ENCODE measurements at regions not wholly inside any gene's neighbourhood (a gene's known extent, or its start where the extent isn't known, plus 50 kb on each side); places are given as distances from the start of the nearest gene placed in this dataset.
"Not testable (repeated sequence)": the region's sequence is repeated elsewhere in the genome, so short reads cannot be mapped to it uniquely, and the experiment has no call there.

DNA sequence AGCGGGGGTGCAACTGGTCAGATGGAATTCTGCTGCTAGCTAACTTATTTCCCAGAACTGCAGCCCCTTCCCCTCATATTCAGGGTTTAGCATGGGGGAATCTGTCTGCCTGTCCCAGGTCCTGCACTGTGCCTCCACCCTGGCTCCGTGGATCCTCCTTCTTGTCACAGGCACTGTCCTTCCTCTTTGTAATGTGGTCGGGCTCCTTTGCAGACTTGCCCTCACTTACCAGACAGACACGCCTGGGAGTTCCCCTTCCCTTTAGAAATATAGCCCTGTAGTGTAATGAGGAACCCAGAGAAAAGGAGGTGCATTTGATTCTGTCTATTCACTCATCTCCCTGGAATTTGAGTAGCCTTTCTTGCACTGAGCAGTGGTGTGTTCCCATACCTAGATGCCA, 108.7 kb downstream of the TRIM43 start:
- no peaks in the 10 kb centered on the region for H3K4me1 ChIP-seq (ENCODE audit: insufficient read depth, low read length)

DNA sequence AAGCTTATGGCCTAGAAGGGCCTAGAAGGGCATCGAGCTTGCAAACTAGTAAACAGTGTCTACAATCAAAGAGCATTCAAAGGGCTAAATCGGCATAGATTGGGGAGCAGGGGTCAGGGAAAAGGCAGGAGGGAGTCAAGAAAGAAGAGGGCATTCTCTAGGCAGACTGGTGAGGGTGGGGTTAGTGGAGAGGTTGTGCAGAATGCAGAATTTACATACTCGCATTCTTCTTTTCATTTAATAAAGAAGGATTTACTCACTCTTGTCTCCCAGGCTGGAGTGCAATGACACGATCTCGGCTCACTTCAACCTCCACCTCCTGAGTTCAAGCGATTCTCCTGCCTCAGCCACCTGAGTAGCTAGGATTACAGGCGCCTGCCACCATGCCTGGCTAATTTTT, 110.7 kb downstream of the TRIM43 start:
- Histone ChIP-seq H3K36me3 (ENCODE audit: insufficient read depth, low read length) (no peaks in the 10 kb centered on the region), H3K9me3 (ENCODE audit: control insufficient read depth, insufficient read depth, low read length) (no peaks in the 10 kb centered on the region), H3K9ac (ENCODE audit: low read depth, low read length) (no peak overlapping the region), H3K4me1 (ENCODE audit: insufficient read depth, low read length) (no peaks in the 10 kb centered on the region)

More for the DNA sequence above, 108.7 kb downstream of the TRIM43 start:
- Histone ChIP-seq H3K9me3 (ENCODE audit: control insufficient read depth, insufficient read depth, low read length) (no peaks in the 10 kb centered on the region), H3K36me3 (ENCODE audit: insufficient read depth, low read length) (no peaks in the 10 kb centered on the region), H3K9ac (ENCODE audit: low read depth, low read length) (no peak overlapping the region)

DNA sequence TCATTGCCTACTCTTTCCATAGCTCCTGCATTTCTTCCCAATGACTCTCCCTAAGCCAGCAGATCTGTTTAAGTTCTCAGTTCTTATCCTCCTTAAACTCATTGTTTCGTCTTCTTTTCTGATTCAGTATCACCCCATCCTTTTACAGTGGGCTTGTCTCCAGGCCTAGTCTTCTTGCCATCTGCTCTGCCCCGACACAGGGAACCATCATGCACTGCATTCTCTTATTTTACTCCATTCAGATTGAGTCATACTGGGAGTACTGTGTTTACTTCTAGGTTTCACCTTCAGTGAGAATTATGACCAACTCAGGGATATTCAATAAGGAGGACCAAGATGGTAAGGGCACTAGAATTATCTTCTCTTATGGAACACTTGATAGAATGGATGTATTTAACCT, 115.4 kb downstream of the TRIM43 start:
- not testable (repeated sequence) for H3K9me3 ChIP-seq (ENCODE audit: control insufficient read depth, insufficient read depth, low read length); H3K4me1 ChIP-seq (ENCODE audit: insufficient read depth, low read length); H3K9ac ChIP-seq (ENCODE audit: low read depth, low read length); H3K36me3 ChIP-seq (ENCODE audit: insufficient read depth, low read length)

DNA sequence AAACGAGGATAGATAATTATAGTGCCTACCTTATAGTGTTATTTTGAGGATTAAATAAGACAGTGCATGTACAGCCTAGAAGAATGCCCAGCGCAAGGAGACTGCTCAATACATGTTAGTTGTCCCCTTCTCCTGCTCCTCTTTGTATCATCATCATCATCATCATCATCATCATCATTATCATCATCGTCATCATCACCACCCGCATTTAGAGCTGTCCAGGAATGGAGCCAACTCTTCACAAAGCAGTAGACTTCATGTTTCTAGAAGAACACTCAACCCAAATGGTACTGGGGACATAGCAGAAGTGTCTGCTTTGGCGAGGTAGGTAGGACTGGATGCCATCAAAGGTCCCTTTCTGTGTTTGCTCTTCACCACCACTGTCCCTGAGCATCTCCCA, 116.0 kb downstream of the TRIM43 start:
- no peaks in the 10 kb centered on the region for H3K36me3 ChIP-seq (ENCODE audit: insufficient read depth, low read length)

DNA sequence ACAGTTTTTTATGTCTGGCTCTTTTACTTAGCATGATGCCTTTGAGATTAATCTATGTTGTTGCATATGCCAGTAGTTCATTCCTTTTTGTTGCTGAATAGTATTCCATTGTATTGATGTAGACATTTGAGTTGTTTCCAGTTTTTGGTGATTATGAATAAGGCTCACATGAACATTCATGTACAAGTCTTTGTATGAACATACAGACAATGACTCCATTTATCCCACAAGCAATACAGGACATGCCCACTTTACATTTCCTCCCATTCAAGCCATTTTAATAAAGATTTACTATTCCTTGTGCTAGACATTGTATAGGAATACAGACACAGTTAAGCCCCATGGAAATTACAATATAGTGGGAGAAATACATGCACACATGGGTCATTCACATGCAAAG, 118.0 kb downstream of the TRIM43 start:
- Histone ChIP-seq H3K9me3 (ENCODE audit: control insufficient read depth, insufficient read depth, low read length) (no peaks in the 10 kb centered on the region), H3K36me3 (ENCODE audit: insufficient read depth, low read length) (no peaks in the 10 kb centered on the region), H3K4me1 (ENCODE audit: insufficient read depth, low read length) (no peaks in the 10 kb centered on the region), H3K9ac (ENCODE audit: low read depth, low read length) (no peak overlapping the region)

More for the DNA sequence above, 116.0 kb downstream of the TRIM43 start:
- Histone ChIP-seq H3K9ac (ENCODE audit: low read depth, low read length) (no peak overlapping the region), H3K4me1 (ENCODE audit: insufficient read depth, low read length) (no peaks in the 10 kb centered on the region), H3K9me3 (ENCODE audit: control insufficient read depth, insufficient read depth, low read length) (no peaks in the 10 kb centered on the region)

DNA sequence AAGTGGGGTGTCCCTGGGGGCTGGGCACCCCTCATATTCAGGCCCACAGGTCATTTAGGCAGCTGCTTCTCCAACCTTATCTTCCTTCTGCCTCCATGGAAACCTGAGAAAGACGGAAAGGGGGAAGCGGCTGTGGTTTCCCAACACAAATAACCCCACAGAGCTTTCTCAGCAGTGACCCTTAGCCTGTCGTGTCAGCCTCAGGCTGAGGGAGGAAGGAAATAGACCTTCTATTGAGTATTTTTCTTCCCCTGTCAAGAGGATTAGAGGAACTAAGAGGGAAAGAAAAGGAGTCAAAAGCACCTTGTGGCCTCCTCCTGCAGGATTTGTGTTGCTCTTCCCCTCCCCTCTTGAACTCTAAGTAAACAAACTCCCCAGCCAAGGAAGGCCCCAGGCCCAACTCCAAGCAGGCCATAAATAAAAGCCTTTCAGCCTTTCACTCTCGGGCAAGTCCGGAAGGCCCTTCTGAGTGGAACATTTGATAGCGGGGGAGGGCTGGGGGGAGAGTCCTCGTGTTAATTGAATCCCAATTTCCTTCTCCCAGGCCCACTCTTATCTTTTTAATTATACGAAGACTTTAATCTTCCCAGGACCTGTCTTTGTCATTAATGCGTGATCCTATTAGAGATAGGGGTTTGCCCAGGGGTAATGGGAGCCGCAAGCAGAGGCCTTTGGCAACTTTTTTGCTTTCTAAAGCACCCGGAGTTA, 121.8 kb downstream of the TRIM43 start:
- not testable (repeated sequence) for H3K36me3 ChIP-seq (ENCODE audit: insufficient read depth, low read length); H3K4me1 ChIP-seq (ENCODE audit: insufficient read depth, low read length); H3K9ac ChIP-seq (ENCODE audit: low read depth, low read length); H3K9me3 ChIP-seq (ENCODE audit: control insufficient read depth, insufficient read depth, low read length)

DNA sequence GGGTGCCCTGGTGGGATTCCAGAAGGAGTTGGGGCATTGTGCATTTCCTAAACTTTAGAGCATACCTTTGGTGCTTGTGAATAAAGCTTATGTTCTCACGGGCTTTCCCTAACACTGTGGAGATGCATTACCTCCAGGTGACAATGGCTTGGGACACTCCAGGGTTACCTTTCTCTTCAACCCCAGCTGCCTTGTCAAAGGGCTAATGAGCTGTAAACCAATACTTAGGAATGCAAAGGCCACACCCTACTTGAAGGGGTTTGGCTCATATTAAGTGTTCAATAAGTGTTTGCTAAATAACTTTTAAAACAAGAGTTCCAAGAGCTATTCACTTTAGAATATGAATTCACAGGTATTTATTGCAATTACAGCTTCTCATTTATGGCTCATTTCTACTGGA, 122.6 kb downstream of the TRIM43 start:
- H3K9ac ChIP-seq (ENCODE audit: low read depth, low read length); H3K36me3 ChIP-seq (ENCODE audit: insufficient read depth, low read length); H3K4me1 ChIP-seq (ENCODE audit: insufficient read depth, low read length); H3K9me3 ChIP-seq (ENCODE audit: control insufficient read depth, insufficient read depth, low read length): not testable (repeated sequence)

DNA sequence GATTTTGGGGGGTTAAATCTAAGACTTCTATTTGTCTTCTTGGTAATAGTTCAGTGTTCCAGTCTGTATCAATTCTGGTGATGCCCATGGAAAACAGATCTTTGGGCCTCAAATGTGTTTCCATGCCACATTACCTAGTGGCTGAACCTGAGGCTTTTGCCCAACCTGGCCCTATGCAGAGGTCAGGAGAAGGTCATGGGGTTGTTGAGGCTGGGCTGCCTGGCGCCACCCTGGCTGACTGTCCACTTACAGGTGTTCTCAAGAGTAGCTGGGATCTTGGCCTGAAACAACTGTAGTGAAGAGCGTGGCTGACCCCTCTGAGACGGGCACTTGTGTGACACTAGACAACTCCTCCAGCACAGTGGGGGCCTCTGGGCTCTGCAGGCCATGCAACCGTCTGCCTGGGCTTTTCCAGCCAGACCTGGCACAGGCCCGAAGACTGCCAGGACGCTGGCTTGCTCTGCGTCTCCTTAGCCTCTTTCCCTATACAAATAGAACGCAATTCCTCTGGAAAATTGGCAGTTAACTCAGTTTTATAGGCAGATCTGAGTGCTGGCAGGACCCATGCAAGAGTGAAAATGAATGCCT, 127.8 kb downstream of the TRIM43 start:
- Histone ChIP-seq H3K36me3 (ENCODE audit: insufficient read depth, low read length) (no peaks in the 10 kb centered on the region), H3K4me1 (ENCODE audit: insufficient read depth, low read length) (no peaks in the 10 kb centered on the region), H3K9me3 (ENCODE audit: control insufficient read depth, insufficient read depth, low read length) (no peaks in the 10 kb centered on the region), H3K9ac (ENCODE audit: low read depth, low read length) (no peak overlapping the region)

DNA sequence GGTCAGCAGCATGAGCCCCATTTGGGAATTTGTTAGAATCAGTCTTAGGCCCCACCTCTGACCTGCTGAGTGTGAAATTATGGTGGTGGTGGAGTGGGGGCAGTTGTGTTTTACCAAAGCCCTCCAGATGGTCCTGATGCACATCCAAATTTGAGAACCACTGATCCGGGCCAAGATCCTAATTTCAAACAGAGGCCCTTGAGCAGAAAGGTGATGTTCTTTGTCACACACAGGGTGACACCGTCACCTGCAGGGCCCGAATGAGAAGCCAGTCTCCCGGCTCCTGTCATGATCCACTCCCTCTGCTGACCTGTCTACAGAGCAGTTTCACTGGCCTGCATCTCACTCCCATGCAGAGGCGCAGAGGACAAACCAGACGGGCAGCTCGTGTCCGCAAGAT, 129.9 kb downstream of the TRIM43 start:
- H3K36me3 ChIP-seq (ENCODE audit: insufficient read depth, low read length): no peaks in the 10 kb centered on the region
- no peak overlapping the region for H3K9ac ChIP-seq (ENCODE audit: low read depth, low read length)
- H3K4me1 ChIP-seq (ENCODE audit: insufficient read depth, low read length): no peaks in the 10 kb centered on the region
- H3K9me3 ChIP-seq (ENCODE audit: control insufficient read depth, insufficient read depth, low read length): no peaks in the 10 kb centered on the region

DNA sequence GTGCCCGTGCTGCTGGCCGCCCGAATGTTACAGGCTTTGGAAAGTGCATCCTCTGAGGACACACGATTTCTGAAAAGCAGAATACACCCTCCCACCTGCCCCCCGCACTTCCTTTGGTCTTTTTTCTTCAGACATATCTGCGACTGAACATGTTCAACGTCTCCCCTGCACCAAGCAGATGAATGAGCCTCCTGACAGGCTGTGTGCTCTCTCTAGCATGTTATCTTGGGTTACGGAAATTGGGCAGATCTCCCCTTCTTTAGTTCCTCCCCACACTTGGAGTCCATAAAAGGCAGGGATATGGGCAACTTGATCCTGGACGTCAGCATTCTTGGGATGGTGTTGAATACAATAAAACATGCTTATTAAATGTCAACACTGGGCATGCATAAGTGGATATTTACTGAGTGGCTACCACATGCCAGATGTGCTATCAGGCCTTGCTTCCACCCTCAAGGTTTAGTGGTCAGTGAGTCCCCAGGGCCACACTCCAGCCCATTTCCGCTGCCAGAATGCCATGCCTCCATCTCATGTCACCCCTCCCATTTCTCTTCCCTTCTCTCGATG, 130.4 kb downstream of the TRIM43 start:
- Histone ChIP-seq H3K36me3 (ENCODE audit: insufficient read depth, low read length) (no peaks in the 10 kb centered on the region), H3K9me3 (ENCODE audit: control insufficient read depth, insufficient read depth, low read length) (no peaks in the 10 kb centered on the region), H3K9ac (ENCODE audit: low read depth, low read length) (no peak overlapping the region), H3K4me1 (ENCODE audit: insufficient read depth, low read length) (no peaks in the 10 kb centered on the region)

DNA sequence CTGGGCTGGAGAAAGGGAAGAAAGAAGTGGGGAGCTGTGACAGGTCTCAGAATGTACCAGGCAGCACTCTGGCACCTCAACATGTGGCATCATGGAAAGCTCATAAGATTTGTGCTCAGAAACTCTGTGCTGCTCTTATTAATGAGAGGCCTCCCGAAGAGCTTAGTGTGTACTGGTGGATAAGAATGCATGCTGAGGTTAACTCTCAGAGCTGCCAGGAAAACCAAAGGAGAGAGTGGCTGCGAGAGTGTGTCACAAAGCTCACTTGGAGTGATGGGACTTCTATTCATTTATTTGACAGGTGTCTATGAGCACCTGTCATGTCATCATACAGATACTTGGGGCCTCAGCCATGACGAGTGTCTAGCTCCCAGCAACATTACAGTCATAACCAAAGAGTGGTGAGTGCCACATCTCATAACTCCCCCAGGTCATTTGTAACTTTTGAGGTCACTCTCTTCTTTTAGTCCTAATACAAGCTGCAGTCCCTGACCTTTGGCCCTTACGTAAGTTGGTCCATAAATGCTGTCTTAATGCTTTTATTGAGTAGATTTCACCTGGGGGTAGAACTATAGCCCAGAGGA, 131.9 kb downstream of the TRIM43 start:
- H3K4me1 ChIP-seq (ENCODE audit: insufficient read depth, low read length); H3K9ac ChIP-seq (ENCODE audit: low read depth, low read length); H3K36me3 ChIP-seq (ENCODE audit: insufficient read depth, low read length); H3K9me3 ChIP-seq (ENCODE audit: control insufficient read depth, insufficient read depth, low read length): not testable (repeated sequence)

DNA sequence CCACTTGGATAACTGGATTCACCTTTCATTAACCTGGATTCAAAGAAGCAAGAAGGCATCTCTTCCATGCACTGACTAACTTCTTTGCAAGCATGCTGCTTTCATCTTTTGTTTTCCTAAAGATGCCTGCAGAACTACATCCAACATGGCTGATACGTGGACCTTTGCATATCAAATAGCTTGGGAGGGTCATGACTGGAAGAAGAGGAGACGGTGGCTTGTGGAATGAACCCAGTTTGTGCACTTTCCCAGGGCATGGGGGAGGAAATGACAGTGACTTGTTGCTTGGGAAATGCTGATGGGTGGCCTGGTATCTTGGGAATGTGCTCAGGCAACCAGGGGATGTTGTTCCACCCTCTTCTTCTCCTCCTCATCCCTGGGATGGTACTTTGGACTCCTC, 133.4 kb downstream of the TRIM43 start:
- H3K9ac ChIP-seq (ENCODE audit: low read depth, low read length); H3K9me3 ChIP-seq (ENCODE audit: control insufficient read depth, insufficient read depth, low read length); H3K4me1 ChIP-seq (ENCODE audit: insufficient read depth, low read length); H3K36me3 ChIP-seq (ENCODE audit: insufficient read depth, low read length): not testable (repeated sequence)

DNA sequence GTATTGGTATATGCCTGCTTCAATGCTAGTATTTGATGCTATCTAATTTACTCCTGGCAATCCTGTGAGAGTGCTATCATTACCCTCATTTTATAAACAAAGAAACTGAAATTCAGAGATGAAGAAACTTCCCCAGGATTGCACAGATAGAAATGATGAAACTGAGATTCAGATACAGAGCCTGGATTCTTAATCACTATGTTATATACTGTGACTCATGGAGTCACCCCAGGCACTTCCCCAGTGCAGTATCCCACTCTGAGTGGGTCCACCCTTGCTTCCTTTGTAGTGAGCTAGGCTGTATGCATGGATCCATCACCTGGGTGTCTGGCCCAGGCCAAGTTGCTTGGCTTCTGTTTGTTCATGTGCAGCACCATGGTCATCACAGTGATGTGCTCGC, 133.9 kb downstream of the TRIM43 start:
- not testable (repeated sequence) for H3K9ac ChIP-seq (ENCODE audit: low read depth, low read length); H3K4me1 ChIP-seq (ENCODE audit: insufficient read depth, low read length); H3K9me3 ChIP-seq (ENCODE audit: control insufficient read depth, insufficient read depth, low read length); H3K36me3 ChIP-seq (ENCODE audit: insufficient read depth, low read length)

DNA sequence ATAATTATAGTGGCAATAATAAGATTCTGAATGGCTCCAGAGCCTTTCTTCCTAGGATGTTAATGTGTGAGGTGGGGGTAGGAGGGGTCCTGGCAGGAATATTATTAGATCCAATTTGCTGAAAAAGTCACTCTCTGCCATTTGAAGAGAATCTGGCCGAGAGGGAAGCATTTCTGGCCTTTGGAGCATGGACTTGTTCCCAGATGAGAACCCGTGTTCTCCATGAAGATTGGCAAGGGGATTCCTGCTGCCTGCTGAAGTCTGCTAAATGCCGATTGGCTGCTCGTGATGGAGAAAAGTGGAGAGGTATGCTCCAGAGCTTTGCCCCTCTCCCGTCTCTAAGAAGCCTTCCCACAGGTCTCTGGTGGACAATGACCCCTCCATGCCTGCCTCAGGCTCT, 135.6 kb downstream of the TRIM43 start:
- not testable (repeated sequence) for H3K9ac ChIP-seq (ENCODE audit: low read depth, low read length); H3K9me3 ChIP-seq (ENCODE audit: control insufficient read depth, insufficient read depth, low read length); H3K36me3 ChIP-seq (ENCODE audit: insufficient read depth, low read length); H3K4me1 ChIP-seq (ENCODE audit: insufficient read depth, low read length)

DNA sequence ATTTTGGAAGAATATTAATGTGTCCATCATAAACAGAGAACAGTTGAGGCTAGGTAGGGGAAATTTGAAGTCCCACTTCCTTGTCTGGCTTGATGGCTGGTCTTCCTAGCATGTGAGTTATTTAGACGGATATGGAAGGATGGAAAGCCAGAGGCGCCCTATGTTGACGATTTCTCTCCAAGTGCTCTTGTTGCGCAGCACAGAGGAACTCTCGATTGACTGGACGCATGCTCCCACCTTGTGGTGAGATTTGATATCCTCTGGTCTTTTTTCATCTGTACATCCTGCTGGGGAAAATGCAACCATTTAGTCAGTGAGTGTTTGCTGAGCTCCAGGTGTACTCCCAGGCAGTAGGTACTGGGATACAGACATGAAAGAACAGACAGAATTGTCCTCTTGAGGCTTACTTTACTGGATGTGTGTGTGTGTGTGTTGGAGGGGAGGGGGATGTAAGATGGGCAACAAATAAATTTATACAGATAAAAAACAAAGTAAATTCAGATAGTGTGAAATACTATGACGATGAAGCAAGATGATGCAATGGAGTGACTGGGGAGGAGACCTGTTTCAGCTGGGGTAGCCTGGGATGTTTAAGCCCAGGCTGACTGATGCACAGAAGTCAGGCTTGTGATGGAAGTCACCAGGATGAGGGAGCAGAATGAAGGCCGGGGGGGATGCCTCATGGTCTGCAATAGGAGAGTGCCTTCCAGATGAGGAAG, 137.2 kb downstream of the TRIM43 start:
- no peaks in the 10 kb centered on the region for H3K4me1 ChIP-seq (ENCODE audit: insufficient read depth, low read length)
- H3K36me3 ChIP-seq (ENCODE audit: insufficient read depth, low read length): no peaks in the 10 kb centered on the region
- H3K9ac ChIP-seq (ENCODE audit: low read depth, low read length): no peak overlapping the region
- H3K9me3 ChIP-seq (ENCODE audit: control insufficient read depth, insufficient read depth, low read length): no peaks in the 10 kb centered on the region

Measured in ES-I3 (cell line).